Stimulated activated CD4-positive, alpha-beta T cell treated with anti-CD3 and anti-CD28 coated beads, Interleukin-2, amount 100 ng/mL, for 24 hours (primary cell): ENCODE measurements at regions not wholly inside any gene's neighbourhood (a gene's known extent, or its start where the extent isn't known, plus 50 kb on each side); places are given as distances from the start of the nearest gene placed in this dataset.

Experiments
- DNase-seq, 2 donors: peaks; one replicate each; pipeline ENCODE4 v3.0.0-alpha.2; 2020

DNA sequence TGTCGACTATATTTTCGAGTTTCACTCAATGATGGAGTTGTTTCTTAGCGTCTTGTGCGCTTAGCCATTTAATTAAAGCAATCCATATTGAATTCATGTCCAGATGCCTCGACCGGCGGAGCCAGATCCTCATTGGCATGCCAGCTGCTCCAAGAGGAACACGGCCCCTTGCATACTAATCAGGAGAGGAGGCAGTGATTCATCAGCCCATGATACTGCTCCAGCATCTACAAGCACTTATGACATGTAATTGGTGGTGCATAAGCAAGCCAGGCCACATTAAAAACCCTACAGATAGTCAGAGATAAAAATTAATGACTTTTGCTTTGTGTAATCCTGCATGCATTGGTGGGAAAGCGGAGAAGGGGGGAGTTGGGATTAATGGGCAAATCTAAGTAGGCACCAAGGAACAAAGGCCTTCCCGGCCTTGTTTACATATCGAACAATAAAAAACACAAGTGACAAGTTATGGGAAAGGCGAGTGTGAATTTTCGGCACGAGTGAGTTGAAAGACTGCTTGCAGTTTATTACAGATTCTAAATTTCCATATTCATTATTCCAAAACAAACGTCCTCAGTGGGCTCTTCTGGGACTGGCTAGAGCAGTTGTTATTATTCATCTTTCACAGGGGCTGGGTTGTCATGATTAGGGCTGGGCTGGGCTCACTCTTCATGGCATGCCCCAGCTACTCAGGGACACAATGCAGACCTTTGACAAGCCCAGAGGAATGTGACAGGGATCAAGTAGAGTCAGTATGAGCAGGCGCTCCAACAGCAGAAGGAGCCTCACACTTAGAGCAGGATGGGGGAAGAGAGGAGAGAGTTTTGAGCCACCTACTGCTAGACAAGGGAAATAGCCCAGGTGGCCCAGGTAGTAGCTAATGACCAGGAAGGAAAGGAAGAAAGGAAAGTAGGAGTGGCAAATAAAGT lies 281.7 kb upstream of the ZFHX3 start:
- no peak for DNase-seq

DNA sequence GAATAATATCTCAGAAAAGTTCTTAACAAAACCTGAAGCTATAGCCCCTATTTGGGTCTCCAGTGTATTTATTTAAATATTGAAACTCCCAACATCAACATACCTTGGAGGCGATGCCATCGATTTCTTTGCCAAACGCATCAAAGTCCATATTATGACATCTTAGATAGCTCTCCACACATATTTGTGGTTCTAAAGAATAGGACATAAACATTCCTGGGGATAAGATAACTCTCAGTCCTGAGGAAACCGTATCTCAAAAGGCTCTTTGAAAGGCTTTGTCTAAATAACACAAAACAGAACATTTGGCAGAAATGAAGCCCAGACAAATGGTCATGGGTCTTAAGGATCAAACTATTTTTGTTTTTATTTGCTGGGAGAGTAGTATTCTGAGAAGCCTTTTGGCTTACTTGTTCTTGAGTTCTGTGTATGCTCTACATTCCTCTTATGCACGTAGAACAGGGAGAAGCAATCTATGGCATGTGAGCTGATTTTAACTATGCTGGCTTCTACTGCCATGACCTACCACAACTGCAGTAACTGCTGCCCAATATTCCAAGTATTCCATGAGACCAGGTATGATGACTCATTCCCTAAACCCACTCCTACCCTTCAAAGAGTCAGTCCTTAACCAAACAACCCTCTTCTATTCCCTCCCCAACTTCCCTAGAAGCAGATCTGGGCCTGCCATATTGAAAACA lies 279.0 kb upstream of the ZFHX3 start:
- no peak for DNase-seq

DNA sequence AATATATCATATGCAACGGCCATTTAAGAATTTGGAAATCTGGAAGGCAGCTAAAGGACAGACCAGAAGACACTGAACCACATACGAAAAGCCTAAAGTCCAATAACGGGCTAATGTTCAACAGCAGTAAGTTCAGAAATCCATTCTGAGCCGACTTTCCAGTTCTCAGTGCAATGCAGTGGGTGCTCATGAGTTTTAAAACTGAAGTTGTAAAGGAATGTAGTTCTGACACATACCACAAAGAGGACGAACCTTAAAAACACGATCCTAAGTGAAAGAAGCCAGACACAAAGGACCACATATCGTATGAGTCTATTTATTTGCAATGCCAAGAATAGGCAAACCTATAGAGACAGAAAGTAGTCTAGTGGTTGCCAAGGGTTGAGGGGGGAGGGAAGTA lies 278.3 kb upstream of the ZFHX3 start:
- DNase-seq: no peak

DNA sequence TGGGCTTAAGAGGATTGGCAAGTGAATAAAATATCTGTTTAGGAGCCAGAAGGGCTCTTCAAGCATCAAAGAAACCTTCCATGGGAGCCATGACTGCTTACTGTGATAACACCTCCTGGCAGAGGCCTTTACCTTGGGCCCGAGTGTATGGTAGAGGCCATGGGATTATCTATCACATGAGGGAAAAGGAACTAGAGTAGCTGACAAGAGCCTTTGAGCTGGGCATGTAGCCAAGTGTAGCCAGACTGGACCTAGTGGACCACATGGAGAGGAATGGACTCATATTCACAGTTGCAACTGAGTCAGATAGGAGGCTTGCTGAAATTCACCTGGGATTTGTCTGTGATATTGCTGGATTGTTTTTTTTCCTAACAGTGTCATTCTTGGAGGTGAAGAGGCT lies 276.0 kb upstream of the ZFHX3 start:
- no peak for DNase-seq

DNA sequence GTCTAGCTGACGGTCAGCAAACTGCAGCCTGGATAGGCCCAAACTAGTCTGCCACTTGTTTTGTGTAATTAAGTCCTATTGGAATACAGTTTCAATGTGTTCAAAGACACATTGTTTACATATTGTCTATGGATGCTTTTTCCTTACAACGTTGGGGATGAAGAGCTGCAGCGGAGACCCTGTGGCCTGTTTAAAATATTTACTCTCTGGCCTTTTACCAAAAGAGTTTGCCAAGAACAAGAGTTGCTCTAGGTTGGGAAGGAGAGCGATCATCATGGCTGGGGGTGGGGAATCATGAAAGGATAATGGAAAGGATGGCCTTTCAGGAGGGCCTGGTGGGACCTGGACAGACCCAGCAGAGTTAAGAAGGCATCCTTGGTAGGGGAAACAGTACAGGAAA lies 274.9 kb upstream of the ZFHX3 start:
- no peak for DNase-seq

DNA sequence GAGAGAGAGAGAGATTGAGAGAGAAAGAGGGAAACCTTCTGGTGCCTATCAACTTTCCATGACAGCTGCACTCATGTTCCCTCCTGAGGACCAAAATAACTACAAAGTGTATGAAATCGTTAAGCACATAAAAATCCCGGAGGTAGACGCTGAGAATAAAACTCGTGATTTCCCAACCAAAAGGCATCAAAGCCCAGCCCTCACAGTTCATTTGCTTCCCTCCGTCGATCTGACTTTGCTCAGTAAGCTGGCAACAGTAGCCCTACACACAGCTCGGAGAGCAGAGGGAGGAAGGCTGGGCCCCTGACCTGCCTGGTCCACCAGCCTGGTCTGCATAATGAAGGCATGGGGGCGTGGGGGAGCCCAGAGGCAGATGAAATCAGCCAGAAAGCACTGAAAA lies 273.9 kb upstream of the ZFHX3 start:
- DNase-seq: no peak

- DNase-seq: no peak
These were observed 271.8 kb upstream of the ZFHX3 start for GRCh38 chr16:73319737-73320136.

- DNase-seq: no peak
These were observed 271.3 kb upstream of the ZFHX3 start for GRCh38 chr16:73319261-73319660.

GRCh38 chr16:73317321-73317857 lies 269.5 kb upstream of the ZFHX3 start:
- DNase-seq: no peak

DNA sequence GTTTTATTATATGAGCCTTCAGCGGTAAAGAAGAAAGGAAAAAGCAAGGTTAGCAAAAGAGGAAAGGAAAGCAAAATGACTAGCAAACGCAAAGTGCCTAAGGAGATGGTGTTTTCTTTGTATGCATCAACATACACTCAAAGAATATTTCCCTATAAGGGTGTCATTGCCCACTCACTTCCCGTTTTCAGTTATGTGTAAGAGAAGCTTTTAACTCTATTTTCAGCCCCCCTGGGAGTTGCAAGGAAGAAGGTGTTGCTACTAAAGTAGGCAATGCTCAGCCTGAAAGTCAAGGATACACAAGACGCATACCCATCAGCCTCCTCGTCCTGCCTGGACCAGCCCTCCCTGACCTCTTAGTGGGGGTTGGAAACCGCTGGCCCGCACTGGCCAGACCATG lies 267.7 kb upstream of the ZFHX3 start:
- no peak for DNase-seq

GRCh38 chr16:73313950-73314349 lies 266.0 kb upstream of the ZFHX3 start:
- DNase-seq: no peak

DNA sequence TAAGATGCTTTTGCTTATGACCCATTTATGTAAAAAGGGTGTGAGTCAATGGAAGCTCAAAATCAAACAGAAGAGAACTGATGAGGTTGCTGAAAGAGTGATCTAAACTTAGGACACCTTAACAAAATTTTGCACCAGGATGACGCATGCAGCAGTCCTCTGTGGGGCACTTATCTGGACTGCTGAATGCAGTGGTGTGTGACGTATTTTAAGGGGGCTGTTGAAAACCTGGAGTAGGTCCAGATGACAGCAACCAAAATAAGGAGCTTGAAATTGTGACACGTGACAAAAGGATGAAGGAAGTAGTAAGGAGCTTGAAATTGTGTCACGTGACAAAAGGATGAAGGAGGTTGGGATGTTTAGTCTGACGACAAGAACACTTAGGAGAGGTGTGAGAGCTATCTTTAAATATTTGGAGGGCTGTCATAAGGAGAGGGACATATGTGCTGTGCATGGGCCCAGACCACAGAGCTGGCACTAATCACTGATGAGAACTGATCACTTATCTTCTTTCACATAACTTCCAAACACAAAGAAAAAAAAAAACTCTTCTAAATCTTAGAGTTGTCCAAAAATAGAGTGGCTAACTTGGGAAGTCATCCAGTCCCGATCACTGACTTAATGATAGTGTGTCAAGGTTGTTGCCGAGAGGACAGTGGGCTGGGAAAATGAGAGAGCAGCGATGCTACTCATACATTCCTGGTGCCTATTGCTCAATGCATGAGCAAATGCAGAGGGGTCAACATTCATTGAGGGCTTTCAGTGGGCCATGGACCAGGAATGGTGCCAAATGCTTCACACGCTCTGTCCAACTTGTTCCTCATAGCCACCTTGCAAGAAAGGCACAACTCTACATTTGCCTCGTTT lies 264.2 kb upstream of the ZFHX3 start:
- no peak for DNase-seq

DNA sequence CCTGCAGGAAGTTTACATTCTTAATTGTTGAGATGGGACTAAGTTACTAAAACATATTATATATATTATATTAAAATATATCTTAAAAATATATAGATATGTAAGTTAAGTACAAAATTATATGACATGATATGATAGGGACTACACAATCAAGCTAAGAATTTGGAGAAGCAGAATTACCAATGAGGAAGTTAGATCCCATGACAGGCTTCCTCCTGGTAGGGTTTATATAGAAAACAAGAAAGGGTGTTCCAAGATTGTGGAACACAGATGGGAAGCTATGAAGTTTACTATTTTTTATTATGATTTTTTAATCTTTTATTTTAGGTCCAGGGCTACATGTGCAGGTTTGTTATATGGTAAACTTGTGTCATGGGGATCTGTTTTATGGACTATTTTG lies 260.8 kb upstream of the ZFHX3 start:
- no peak for DNase-seq

DNA sequence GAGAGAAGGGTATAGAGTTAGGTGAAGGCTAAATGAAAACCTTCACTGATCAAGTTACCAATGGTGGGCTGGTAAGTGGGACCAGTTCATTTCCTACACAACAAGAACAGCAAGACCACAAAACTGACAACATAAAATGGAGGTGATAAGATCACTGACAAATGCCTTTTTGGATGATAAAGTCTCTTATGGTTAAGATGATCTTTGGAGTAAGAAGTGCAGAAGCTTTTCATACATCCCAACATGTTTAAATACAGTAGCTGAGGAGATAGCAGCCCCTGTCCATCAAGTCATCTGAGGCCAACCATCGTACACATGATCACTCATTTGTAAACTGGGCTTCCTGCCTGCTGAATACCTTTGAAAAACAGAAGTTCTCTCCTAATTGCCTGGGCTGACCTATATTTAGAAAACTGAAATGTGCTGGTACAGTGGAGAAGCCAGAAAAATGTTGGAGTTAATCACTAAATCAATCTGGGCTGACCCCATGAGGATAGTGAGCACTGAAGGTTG lies 259.0 kb upstream of the ZFHX3 start:
- no peak for DNase-seq

DNA sequence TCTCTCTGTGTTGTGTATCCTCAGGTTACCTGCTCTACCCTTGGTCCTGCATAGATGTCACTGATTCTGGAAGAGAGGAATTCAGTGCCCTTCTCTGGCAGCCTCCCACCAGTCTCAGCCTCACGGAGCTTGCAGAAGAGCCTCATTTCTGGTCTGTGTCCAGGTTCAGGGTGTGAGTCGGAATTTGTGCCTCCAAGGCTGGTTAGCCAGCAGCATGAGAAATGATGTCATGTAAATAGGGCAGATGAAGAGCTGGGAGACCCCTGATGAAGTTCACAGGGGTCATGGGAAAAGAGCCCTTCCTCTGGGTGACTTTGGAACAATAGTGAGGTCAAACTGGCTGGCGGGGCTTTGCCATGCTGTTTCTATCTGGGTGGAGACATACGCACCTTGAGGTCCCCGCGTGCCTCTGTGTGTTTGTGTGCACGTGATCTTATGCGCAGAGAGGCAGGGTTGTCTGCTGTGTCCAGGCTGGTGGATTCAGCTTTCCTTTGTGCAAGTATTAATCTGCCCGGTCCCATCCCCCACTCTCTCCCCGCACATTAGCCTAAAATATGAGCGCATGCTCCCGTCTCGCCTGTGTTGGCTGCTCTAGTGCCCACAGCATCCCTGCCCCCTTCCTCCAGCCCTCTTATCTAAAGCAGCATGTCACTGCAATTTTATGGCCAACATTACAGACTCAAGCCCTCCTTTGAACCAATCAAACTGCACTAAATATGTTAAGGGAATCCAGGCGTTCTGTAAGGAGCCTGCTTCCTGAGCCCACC lies 256.3 kb upstream of the ZFHX3 start:
- no peak for DNase-seq

DNA sequence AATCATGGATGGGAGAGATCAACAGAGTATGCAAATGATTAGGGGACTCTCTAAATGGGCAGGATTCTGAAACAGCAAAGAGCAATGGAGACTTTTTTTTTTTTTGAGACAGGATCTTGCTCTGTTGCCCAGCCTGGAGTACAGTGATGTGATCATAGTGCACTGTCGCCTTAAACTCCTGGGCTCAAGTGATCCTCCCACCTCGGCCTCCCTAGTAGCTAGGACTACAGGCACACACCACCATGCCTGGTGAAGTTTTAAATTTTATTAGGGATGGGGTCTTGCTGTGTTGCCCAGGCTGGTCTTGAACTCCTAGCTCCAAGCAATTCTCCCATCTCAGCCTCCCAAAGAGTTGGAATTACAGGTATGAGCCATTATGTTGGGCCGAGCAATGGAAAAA lies 255.0 kb upstream of the ZFHX3 start:
- no peak for DNase-seq

DNA sequence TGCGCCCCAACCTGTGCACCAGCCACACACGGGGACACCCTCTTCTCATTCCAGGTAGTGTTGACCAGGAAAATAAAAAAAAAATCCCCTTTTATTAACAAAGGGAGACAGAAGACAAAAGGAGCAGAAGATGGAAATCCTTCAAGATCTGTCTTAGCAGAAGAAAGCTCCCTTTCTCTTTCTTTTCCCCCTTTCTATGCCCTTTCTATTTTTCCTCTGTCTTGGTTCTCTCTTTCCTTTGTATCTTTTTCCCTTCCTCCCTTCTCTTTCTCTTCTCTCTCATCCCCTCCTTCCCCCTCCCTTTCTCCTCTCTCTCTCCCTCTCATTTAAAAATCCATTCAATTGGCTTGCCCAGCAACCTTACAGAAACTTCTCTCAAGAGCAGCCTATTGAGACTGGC lies 254.1 kb upstream of the ZFHX3 start:
- no peak for DNase-seq

GRCh38 chr16:73299346-73299745 lies 251.4 kb upstream of the ZFHX3 start:
- DNase-seq: no peak

- DNase-seq: no peak
These were observed 250.6 kb upstream of the ZFHX3 start for GRCh38 chr16:73298562-73298961.

DNA sequence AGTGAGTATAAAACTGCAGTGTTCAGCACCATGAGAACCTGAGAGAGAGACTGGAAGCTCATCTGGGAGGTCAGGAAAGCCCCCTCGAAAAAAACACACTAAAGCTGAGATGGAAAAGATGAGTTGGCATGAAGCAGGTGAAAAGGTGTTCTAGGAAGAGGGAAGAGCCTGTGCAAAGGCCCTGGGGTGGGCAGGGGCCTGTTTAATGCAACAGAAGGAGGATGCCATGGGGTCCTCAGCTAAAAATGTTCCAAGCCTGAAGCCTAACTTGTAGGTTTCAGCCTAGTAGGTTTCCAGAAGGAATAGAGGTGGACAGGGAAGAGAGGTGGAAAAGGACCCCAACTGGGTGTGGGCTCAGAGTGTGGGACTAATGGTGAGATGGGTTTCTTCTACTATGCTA lies 242.3 kb upstream of the ZFHX3 start:
- DNase-seq: no peak

DNA sequence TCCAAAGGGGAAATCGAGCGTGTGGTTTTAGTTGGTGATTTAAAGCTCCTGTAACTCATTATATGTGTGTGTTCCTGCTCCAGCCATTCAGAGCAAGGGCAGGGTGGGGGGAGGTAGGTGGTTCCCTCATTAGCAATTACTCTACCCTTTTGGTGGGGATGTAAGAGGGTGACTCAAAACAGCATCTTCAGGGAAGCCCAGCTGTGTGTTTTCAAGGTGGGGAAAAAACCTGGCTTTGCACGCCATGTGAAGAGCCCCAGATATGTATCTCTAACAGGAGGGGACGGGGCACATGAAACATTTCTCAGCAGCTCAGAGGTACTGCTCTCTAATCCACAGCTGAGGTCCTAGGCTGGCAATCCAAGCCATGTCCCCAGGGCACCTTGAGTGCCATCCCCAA lies 241.3 kb upstream of the ZFHX3 start:
- no peak for DNase-seq

DNA sequence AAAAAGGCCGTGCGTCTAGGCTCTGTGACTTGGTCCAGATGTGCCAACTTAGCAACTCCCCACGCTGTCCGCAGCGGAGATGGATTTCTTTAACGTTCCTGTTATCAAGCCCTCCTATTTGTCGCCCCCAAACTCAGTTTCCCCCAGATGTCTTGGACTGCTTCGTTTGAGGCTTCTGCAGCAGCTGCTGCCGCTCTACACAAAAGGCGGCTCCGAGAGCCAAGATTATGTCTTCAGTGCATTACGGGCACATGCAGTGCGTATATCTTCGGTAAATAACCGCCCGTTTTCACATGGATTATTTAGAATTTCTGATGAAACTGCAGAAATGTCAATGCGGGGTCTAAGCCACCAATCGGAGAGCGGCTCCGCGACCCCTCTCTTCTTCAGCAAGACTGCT lies 240.6 kb upstream of the ZFHX3 start:
- no peak for DNase-seq
